GM23338 (cell line): ENCODE measurements at regions not wholly inside any gene's neighbourhood (a gene's known extent, or its start where the extent isn't known, plus 50 kb on each side); places are given as distances from the start of the nearest gene placed in this dataset.

Experiments used
- ATAC-seq: fragments of 200-7000 bp; cut with Tn5 transposase; 3 replicates; pipeline ENCODE4 v1.9.1; 2020
- DNase-seq: peaks from one replicate; pipeline ENCODE4 v3.0.0-alpha.2; 2015; ENCODE audit warnings: low spot score
- H2AFZ ChIP-seq: fragments of 200-600 bp; sonication (generic); 2 replicates; pipeline ENCODE4 v1.8.0; 2016; ENCODE audit warnings: antibody characterized with exemption, mild to moderate bottlenecking, moderate library complexity
- H3F3A ChIP-seq: fragments of 200-600 bp; sonication (generic); replicated peaks from 2 replicates; pipeline ENCODE4 v1.8.0; 2017; ENCODE audit warnings: antibody characterized with exemption, mixed run types, low read depth
- H3K27ac ChIP-seq: fragments of 200-600 bp; sonication (generic); 2 replicates; pipeline ENCODE4 v1.6.1; 2016; ENCODE audit warnings: low read depth
- H3K27me3 ChIP-seq: fragments of 200-600 bp; sonication (generic); 2 replicates; pipeline ENCODE4 v1.8.0; 2016; ENCODE audit warnings: mild to moderate bottlenecking, mixed run types, moderate library complexity; ENCODE audit not compliant: insufficient read depth
- H3K36me3 ChIP-seq: fragments of 200-600 bp; sonication (generic); 2 replicates; pipeline ENCODE4 v1.8.0; 2016; ENCODE audit warnings: mild to moderate bottlenecking; ENCODE audit not compliant: insufficient read depth
- H3K4me1 ChIP-seq: fragments of 200-600 bp; sonication (generic); 2 replicates; pipeline ENCODE4 v1.8.0; 2016; ENCODE audit warnings: mild to moderate bottlenecking, moderate library complexity; ENCODE audit not compliant: insufficient read depth
- H3K4me2 ChIP-seq: fragments of 200-600 bp; sonication (generic); 2 replicates; pipeline ENCODE4 v1.7.1; 2017; ENCODE audit warnings: mixed run types
- H3K4me3 ChIP-seq: fragments of 200-600 bp; sonication (generic); 2 replicates; pipeline ENCODE4 v1.6.1; 2016; ENCODE audit warnings: mixed run types
- H3K79me2 ChIP-seq: fragments of 200-600 bp; sonication (generic); replicated peaks from 2 replicates; pipeline ENCODE4 v1.8.0; 2017; ENCODE audit warnings: mild to moderate bottlenecking; ENCODE audit not compliant: insufficient read depth
- H3K9me2 ChIP-seq: fragments of 200-600 bp; sonication (generic); 2 replicates; pipeline ENCODE4 v1.8.0; 2017; ENCODE audit not compliant: insufficient read depth
- H4K20me1 ChIP-seq: fragments of 200-600 bp; sonication (generic); replicated peaks from 2 replicates; pipeline ENCODE4 v1.8.0; 2017; ENCODE audit warnings: mild to moderate bottlenecking; ENCODE audit not compliant: insufficient read depth
- H3K27ac Mint-ChIP-seq: 2 replicates; pipeline ENCODE4 v1.8.0; 2020; ENCODE audit warnings: inconsistent platforms, mild to moderate bottlenecking, moderate library complexity, mixed read lengths
- H3K27me3 Mint-ChIP-seq: 3 replicates; pipeline ENCODE4 v1.8.0; 2022; ENCODE audit warnings: low read depth, mild to moderate bottlenecking, moderate library complexity, mixed read lengths, inconsistent platforms; ENCODE audit not compliant: insufficient read depth, poor library complexity
- H3K36me3 Mint-ChIP-seq: 3 replicates; pipeline ENCODE4 v1.8.0; 2021; ENCODE audit warnings: low read depth, mild to moderate bottlenecking, inconsistent platforms, moderate library complexity, mixed read lengths
- H3K4me1 Mint-ChIP-seq: 3 replicates; pipeline ENCODE4 v1.8.0; 2020; ENCODE audit warnings: mild to moderate bottlenecking, inconsistent platforms, mixed read lengths
- H3K4me3 Mint-ChIP-seq: 3 replicates; pipeline ENCODE4 v1.8.0; 2021; ENCODE audit warnings: moderate library complexity, mild to moderate bottlenecking, inconsistent platforms, mixed read lengths
- H3K9me3 Mint-ChIP-seq: 3 replicates; pipeline ENCODE4 v1.8.0; 2020; ENCODE audit warnings: moderate library complexity, mild to moderate bottlenecking, inconsistent platforms, mixed read lengths
- CREB1 ChIP-seq: fragments of 250-450 bp; sonication (Bioruptor Pico); IDR thresholded peaks from 2 replicates; pipeline ENCODE4 v1.5.0; 2020; ENCODE audit warnings: low read depth, mild to moderate bottlenecking, moderate library complexity
- CTCF ChIP-seq, 2 experiments: fragments of 200-600 bp in 1 of 2; sonication (generic) in 1 of 2; conservative IDR thresholded peaks; 2 replicates each; pipeline versions ENCODE4 v1.5.1 to v1.6.1; 2016 to 2017; ENCODE audit warnings: antibody characterized with exemption in 2 of 2, low read depth in 2 of 2, mild to moderate bottlenecking in 2 of 2, moderate library complexity in 1 of 2
- ETS1 ChIP-seq: IDR thresholded peaks from 2 replicates; pipeline ENCODE4 v1.6.1; 2016; ENCODE audit warnings: antibody characterized with exemption
- EZH2 ChIP-seq: fragments of 200-600 bp; sonication (generic); IDR thresholded peaks from one replicate; pipeline ENCODE4 v1.8.0; 2017; ENCODE audit warnings: antibody characterized with exemption, mild to moderate bottlenecking, low read depth; ENCODE audit not compliant: unreplicated experiment
- EZH2phosphoT487 ChIP-seq: fragments of 200-600 bp; sonication (generic); IDR thresholded peaks from one replicate; pipeline ENCODE4 v1.8.1; 2018; ENCODE audit warnings: antibody characterized with exemption; ENCODE audit not compliant: unreplicated experiment
- JUNB ChIP-seq: IDR thresholded peaks from one replicate; pipeline ENCODE4 v1.6.1; 2016; ENCODE audit warnings: antibody characterized with exemption; ENCODE audit not compliant: unreplicated experiment
- NANOG ChIP-seq: IDR thresholded peaks from 2 replicates; pipeline ENCODE4 v1.6.1; 2016; ENCODE audit warnings: antibody characterized with exemption, borderline replicate concordance
- REST ChIP-seq: IDR thresholded peaks from one replicate; pipeline ENCODE4 v1.6.1; 2018; ENCODE audit warnings: antibody characterized with exemption; ENCODE audit not compliant: unreplicated experiment
- STAT1 ChIP-seq: IDR thresholded peaks from one replicate; pipeline ENCODE4 v1.6.1; 2016; ENCODE audit warnings: antibody characterized with exemption; ENCODE audit not compliant: unreplicated experiment
- ZNF114 ChIP-seq: fragments of 250-450 bp; sonication (Bioruptor Pico); IDR thresholded peaks from 2 replicates; pipeline ENCODE4 v1.5.0; 2020; ENCODE audit warnings: mild to moderate bottlenecking, moderate library complexity
- ZNF462 ChIP-seq: fragments of 250-450 bp; sonication (Bioruptor Pico); IDR thresholded peaks from 2 replicates; pipeline ENCODE4 v1.5.0; 2020; ENCODE audit warnings: mild to moderate bottlenecking, moderate library complexity

GRCh38 chr7:31410265-31410664, 69.7 kb upstream of the NEUROD6 start:
- Histone ChIP-seq H3K27ac (no peak overlapping the region), H3K4me2 (no peak overlapping the region), H3K36me3 (no peaks in the 10 kb centered on the region), H3K9me2 (no peaks in the 10 kb centered on the region), H3K79me2 (no peaks in the 10 kb centered on the region), H3K4me1 (no peaks in the 10 kb centered on the region), H3K4me3 (no peak overlapping the region), H4K20me1 (no peaks in the 10 kb centered on the region), H3F3A (no peaks in the 10 kb centered on the region), H2AFZ (no peak overlapping the region), H3K27me3 (no peaks in the 10 kb centered on the region)
- ATAC-seq (no peak), DNase-seq (no peak)
- Mint-ChIP-seq H3K36me3 (no peaks in the 10 kb centered on the region), H3K9me3 (no peaks in the 10 kb centered on the region), H3K27ac (no peak overlapping the region), H3K4me3 (no peak overlapping the region), H3K4me1 (no peaks in the 10 kb centered on the region), H3K27me3 (peaks cover 5% of the 10 kb centered on the region)
- TF ChIP-seq REST (no peak), CREB1 (CRISPR knock-in tag) (no peak), ETS1 (no peak), EZH2 (no peak), CTCF (conservative IDR thresholded peaks at IDR 0.05; ENCODE audit: low read depth in 2 of 2) (no peak), NANOG (no peak), ZNF114 (CRISPR knock-in tag) (no peak), STAT1 (no peak), JUNB (no peak), EZH2phosphoT487 (no peak), ZNF462 (no peak)
